K562 (cell line): ENCODE measurements at regions not wholly inside any gene's neighbourhood (a gene's known extent, or its start where the extent isn't known, plus 50 kb on each side); places are given as distances from the start of the nearest gene placed in this dataset.
A peak's percentile ranks its signal among the peaks of the same experiment; 100 is the strongest.

Experiments used
- ATAC-seq: fragments of 200-7000 bp; cut with Tn5 transposase; 3 replicates; pipeline ENCODE4 v1.9.1; 2020; ENCODE audit warnings: moderate library complexity
- BruUV-seq: library from RNA; stranded (reverse); fragments of 400-500 nt; replicated peaks from 2 replicates; lab custom pipeline; 2021; lab: Mats Ljungman, UMichigan
- CTCF ChIA-PET: fragments of 300-600 bp; formaldehyde crosslinking; extraction: SDS; loops from one replicate; lab custom pipeline; 2021; ENCODE audit warnings: low intra/inter-chr PET ratio; lab: Yijun Ruan, JAX
- POLR2A ChIA-PET: fragments of 300-600, 350-650 bp; sonication (Branson Sonifier 250); formaldehyde crosslinking; extraction: SDS; loops from one replicate; lab custom pipeline; 2021; ENCODE audit warnings: antibody characterized with exemption, inconsistent platforms; lab: Yijun Ruan, JAX
- DNase-seq, 4 experiments: peaks; one replicate each; pipeline versions ENCODE4 v3.0.0 to v3.0.0-alpha.2; 2011 to 2018; ENCODE audit warnings: low spot score in 3 of 4, mixed read lengths in 3 of 4; ENCODE audit errors: extremely low read depth in 1 of 4
- FAIRE-seq: peaks from 2 replicates; lab custom pipeline; 2011; peaks lifted over from hg19 to GRCh38; lab: Jason Lieb, UNC
- H2AFZ ChIP-seq: 2 replicates; pipeline ENCODE4 v1.6.0; 2011; ENCODE audit warnings: low read depth, low read length, control low read depth, inconsistent platforms
- H3K27ac ChIP-seq: fragments of 200-600 bp; 3 replicates; pipeline ENCODE4 v1.8.0; 2011; ENCODE audit warnings: low read depth, mild to moderate bottlenecking, control low read depth, inconsistent platforms, low read length, moderate library complexity, mixed read lengths; ENCODE audit errors: extremely low read depth
- H3K27me3 ChIP-seq, 2 experiments: fragments of 300-600 bp in 1 of 2; 2 replicates in 1 of 2; 3 replicates in 1 of 2; pipeline versions ENCODE4 v1.6.0 to v1.8.0; 2011; ENCODE audit warnings: inconsistent platforms in 2 of 2, low read length in 2 of 2, mild to moderate bottlenecking in 1 of 2, mixed read lengths in 1 of 2, moderate library complexity in 1 of 2; ENCODE audit not compliant: control insufficient read depth in 2 of 2, insufficient read depth in 2 of 2
- H3K36me3 ChIP-seq: fragments of 300-600 bp; 3 replicates; pipeline ENCODE4 v1.8.0; 2011; ENCODE audit warnings: mild to moderate bottlenecking, low read length, inconsistent platforms; ENCODE audit not compliant: control insufficient read depth, insufficient read depth
- H3K4me1 ChIP-seq, 2 experiments: fragments of 200-600 bp in 1 of 2; replicated peaks in 1 of 2; 2 replicates in 1 of 2; 3 replicates in 1 of 2; pipeline versions ENCODE4 v1.5.1 to v1.8.0; 2011; ENCODE audit warnings: inconsistent platforms in 2 of 2, low read length in 2 of 2, mild to moderate bottlenecking in 1 of 2, mixed read lengths in 1 of 2, moderate library complexity in 1 of 2; ENCODE audit not compliant: control insufficient read depth in 2 of 2, insufficient read depth in 2 of 2
- H3K4me2 ChIP-seq: 2 replicates; pipeline ENCODE4 v1.6.1; 2011; ENCODE audit warnings: low read length, control low read depth, inconsistent platforms, mixed read lengths; ENCODE audit not compliant: insufficient read depth
- H3K4me3 ChIP-seq: fragments of 200-600 bp; sonication (generic), shearing (Covaris generic); 2 replicates; pipeline ENCODE4 v1.5.1; 2016; ENCODE audit warnings: control low read depth, inconsistent platforms
- H3K79me2 ChIP-seq: fragments of 200-600 bp; 3 replicates; pipeline ENCODE4 v1.8.0; 2011; ENCODE audit warnings: low read length, inconsistent platforms; ENCODE audit not compliant: control insufficient read depth, insufficient read depth
- H3K9ac ChIP-seq, 2 experiments: 2 replicates each; pipeline versions ENCODE4 v1.6.0 to v1.6.1; 2011; ENCODE audit warnings: low read depth in 2 of 2, low read length in 2 of 2, control low read depth in 1 of 2, inconsistent platforms in 1 of 2, mild to moderate bottlenecking in 1 of 2, mixed read lengths in 1 of 2; ENCODE audit not compliant: insufficient read depth in 1 of 2
- H3K9me1 ChIP-seq: one replicate; pipeline ENCODE4 v1.6.0; 2011; ENCODE audit warnings: inconsistent platforms, mild to moderate bottlenecking, low read length, moderate library complexity; ENCODE audit not compliant: control insufficient read depth, insufficient read depth
- H3K9me3 ChIP-seq: replicated peaks from 2 replicates; pipeline ENCODE4 v1.5.1; 2011; ENCODE audit warnings: low read depth, low read length, inconsistent platforms; ENCODE audit not compliant: control insufficient read depth, insufficient read depth
- H4K20me1 ChIP-seq: replicated peaks from 2 replicates; pipeline ENCODE4 v1.6.1; 2011; ENCODE audit warnings: low read length, inconsistent platforms, mixed read lengths; ENCODE audit not compliant: control insufficient read depth, insufficient read depth
- CSDE1 ChIP-seq, 2 experiments: fragments of 450-650 bp; IDR thresholded peaks; 2 replicates each; pipeline ENCODE4 v1.6.1; 2016; ENCODE audit warnings: mild to moderate bottlenecking in 1 of 2
- E2F1 ChIP-seq: sonication (generic); formaldehyde crosslinking; IDR thresholded peaks from 2 replicates; pipeline ENCODE4 v1.8.1; 2023; ENCODE audit warnings: mild to moderate bottlenecking, missing genetic modification reagents, moderate library complexity
- ELF4 ChIP-seq: fragments of 450-650 bp; formaldehyde crosslinking; IDR thresholded peaks from 2 replicates; pipeline ENCODE4 v1.4.0; 2022; ENCODE audit warnings: missing genetic modification characterization
- FOXP1 ChIP-seq: sonication (generic); formaldehyde crosslinking; IDR thresholded peaks from 2 replicates; pipeline ENCODE4 v1.8.0; 2022; ENCODE audit warnings: mild to moderate bottlenecking, missing genetic modification reagents
- GTF2E2 ChIP-seq: fragments of 200-800 bp; sonication (Bioruptor generic); IDR thresholded peaks from 2 replicates; pipeline ENCODE4 v1.6.1; 2016; ENCODE audit warnings: missing genetic modification characterization, missing compliant biosample characterization
- HNRNPL ChIP-seq: fragments of 200-400 bp; formaldehyde crosslinking; IDR thresholded peaks from 2 replicates; pipeline ENCODE4 v1.6.1; 2017; ENCODE audit warnings: low read depth, mild to moderate bottlenecking, low read length
- MAFF ChIP-seq: IDR thresholded peaks from 2 replicates; pipeline ENCODE4 v1.6.1; 2012; ENCODE audit warnings: low read length, improper control_type of control experiment
- MAFK ChIP-seq: IDR thresholded peaks from 2 replicates; pipeline ENCODE4 v1.6.1; 2011; ENCODE audit warnings: low read length, improper control_type of control experiment
- MECOM ChIP-seq: fragments of 250-450 bp; sonication (Bioruptor Pico); IDR thresholded peaks from 2 replicates; pipeline ENCODE4 v1.8.0; 2022; ENCODE audit warnings: inconsistent platforms
- MLLT1 ChIP-seq, 2 experiments: fragments of 450-650 bp; IDR thresholded peaks; 2 replicates each; pipeline ENCODE4 v1.6.1; 2016
- MTF1 ChIP-seq: fragments of 250-450 bp; sonication (Bioruptor Pico); IDR thresholded peaks from 2 replicates; pipeline ENCODE4 v1.9.0; 2021; ENCODE audit warnings: moderate library complexity, mild to moderate bottlenecking, inconsistent platforms, borderline replicate concordance
- PCBP2 ChIP-seq: fragments of 200-400 bp; formaldehyde crosslinking; IDR thresholded peaks from 2 replicates; pipeline ENCODE4 v1.6.1; 2018; ENCODE audit warnings: low read length, low read depth, mild to moderate bottlenecking, moderate library complexity; ENCODE audit not compliant: poor library complexity, severe bottlenecking
- PHF21A ChIP-seq: fragments of 450-650 bp; IDR thresholded peaks from 2 replicates; pipeline ENCODE4 v1.6.1; 2017; ENCODE audit warnings: low read depth, borderline replicate concordance
- PRDM10 ChIP-seq: fragments of 450-650 bp; IDR thresholded peaks from 2 replicates; pipeline ENCODE4 v1.6.1; 2018; ENCODE audit not compliant: partially characterized antibody
- PURB ChIP-seq: sonication (generic); formaldehyde crosslinking; IDR thresholded peaks from 2 replicates; pipeline ENCODE4 v1.9.0; 2021; ENCODE audit warnings: low read depth, mild to moderate bottlenecking, missing genetic modification reagents
- RBM22 ChIP-seq: fragments of 200-400 bp; formaldehyde crosslinking; IDR thresholded peaks from 2 replicates; pipeline ENCODE4 v1.6.1; 2018; ENCODE audit warnings: low read length, low read depth; ENCODE audit not compliant: poor library complexity, severe bottlenecking
- RBM25 ChIP-seq: fragments of 200-400 bp; formaldehyde crosslinking; IDR thresholded peaks from 2 replicates; pipeline ENCODE4 v1.6.1; 2018; ENCODE audit warnings: low read length, low read depth, moderate library complexity; ENCODE audit not compliant: severe bottlenecking
- STAG1 ChIP-seq: sonication (generic); formaldehyde crosslinking; IDR thresholded peaks from 2 replicates; pipeline ENCODE4 v1.5.0; 2020; ENCODE audit warnings: missing genetic modification reagents, borderline replicate concordance
- ZC3H11A ChIP-seq: IDR thresholded peaks from 2 replicates; pipeline ENCODE4 v1.6.1; 2012; ENCODE audit warnings: low read depth, low read length, improper control_type of control experiment
- ZNF431 ChIP-seq: sonication (generic); formaldehyde crosslinking; IDR thresholded peaks from 2 replicates; pipeline ENCODE4 v1.8.0; 2022; ENCODE audit warnings: mild to moderate bottlenecking, missing genetic modification reagents
- WGBS: fragments of 100-300 bp; shearing (Covaris generic); methylation state at CpG from one replicate; pipeline ENCODE4 v1.1.6; 2016; ENCODE audit warnings: low coverage, mixed read lengths; ENCODE audit not compliant: insufficient coverage; ENCODE audit errors: missing lambda C conversion rate; 5-methylcytosine and 5-hydroxymethylcytosine counted together
- in situ Hi-C: fragments of 300-500 bp; cut with MboI; formaldehyde crosslinking; loops from 4 replicates; pipeline ENCODE4 v1.15.0; 2018; ENCODE audit warnings: inconsistent platforms, mixed read lengths
- intact Hi-C: fragments of 100-400 bp; cut with micrococcal nuclease; formaldehyde crosslinking; loops from 2 replicates; pipeline ENCODE4 v1.14.2; 2022

GRCh38 chr4:116872308-116872707, 213.1 kb downstream of the TRAM1L1 start:
- Histone ChIP-seq H3K4me2 (no peak overlapping the region), H3K27me3 (no peaks in the 10 kb centered on the region), H3K36me3 (no peaks in the 10 kb centered on the region), H3K9ac (no peak overlapping the region), H3K9me1 (no peaks in the 10 kb centered on the region), H3K27ac (no peak overlapping the region), H3K4me1 (no peaks in the 10 kb centered on the region), H3K79me2 (no peaks in the 10 kb centered on the region), H3K4me3 (no peak overlapping the region), H2AFZ (no peak overlapping the region), H4K20me1 (no peaks in the 10 kb centered on the region), H3K9me3 (no peaks in the 10 kb centered on the region)
- 9% methylated on average over 1 of the region's 1 CpG for WGBS
- intact Hi-C loops (no loop called here), in situ Hi-C loops (no loop called here)
- ChIA-PET CTCF (no interaction called here), POLR2A (no interaction called here)
- no peak for ATAC-seq
- DNase-seq: no peak
- FAIRE-seq: no peak
- no TSS peak for BruUV-seq
- TF ChIP-seq RBM25 (no peak), CSDE1 (IDR thresholded peaks at IDR 0.05) (no peak), FOXP1 (CRISPR knock-in tag) (no peak), ELF4 (no peak), ZC3H11A (no peak), MECOM (CRISPR knock-in tag) (no peak), PURB (CRISPR knock-in tag) (no peak), PHF21A (no peak), MAFF (peak; percentile 62), RBM22 (no peak), PRDM10 (no peak), STAG1 (CRISPR knock-in tag) (no peak), MLLT1 (IDR thresholded peaks at IDR 0.05) (no peak), HNRNPL (no peak), PCBP2 (no peak), MTF1 (no peak), E2F1 (CRISPR knock-in tag) (no peak), ZNF431 (CRISPR knock-in tag) (no peak), MAFK (peak; percentile 68), GTF2E2 (no peak)
